ENCODE measurements at regions not wholly inside any gene's neighbourhood (a gene's known extent, or its start where the extent isn't known, plus 50 kb on each side); places are given as distances from the start of the nearest gene placed in this dataset.

- no peak for TF ChIP-seq OSR1 (CRISPR knock-in tag; IDR thresholded peaks at IDR 0.05)
- no peak for TF ChIP-seq ZFP30 (CRISPR knock-in tag; IDR thresholded peaks at IDR 0.05)
- TF ChIP-seq CSDC2 (CRISPR knock-in tag; IDR thresholded peaks at IDR 0.05) = no peak
- no peak for TF ChIP-seq ZFP3 (CRISPR knock-in tag; IDR thresholded peaks at IDR 0.05)
- TF ChIP-seq RARB (CRISPR knock-in tag; IDR thresholded peaks at IDR 0.05) = no peak
These were observed 645.3 kb downstream of the STK39 start for GRCh38 chr2:167602122-167602521.

Measured in SK-N-SH treated with all-trans-retinoic acid at 6 μM for 48 hours (cell line).